B cell (primary cell): ENCODE measurements at regions not wholly inside any gene's neighbourhood (a gene's known extent, or its start where the extent isn't known, plus 50 kb on each side); places are given as distances from the start of the nearest gene placed in this dataset.

Source experiments
- ATAC-seq: fragments of 200-7000 bp; cut with Tn5 transposase; one replicate; pipeline ENCODE4 v1.10.0; 2021; ENCODE audit warnings: low read depth, mild to moderate bottlenecking, moderate number of reproducible peaks, moderate library complexity
- CTCF ChIA-PET: fragments of 350-600 bp; sonication (Branson Sonifier 250); formaldehyde crosslinking; loops from one replicate; lab custom pipeline; 2021; ENCODE audit warnings: antibody characterized with exemption, inconsistent platforms; lab: Charles Lee
- POLR2A ChIA-PET: fragments of 350-600 bp; sonication (Branson Sonifier 250); formaldehyde crosslinking; loops from one replicate; lab custom pipeline; 2021; ENCODE audit warnings: antibody characterized with exemption; lab: Charles Lee
- DNase-seq: peaks from one replicate; pipeline ENCODE4 v3.0.0; 2013
- H2AFZ ChIP-seq: 2 replicates; pipeline ENCODE4 v1.6.1; 2012; ENCODE audit warnings: mild to moderate bottlenecking, low read depth, low read length; ENCODE audit not compliant: insufficient read depth, poor library complexity, severe bottlenecking
- H3K27ac ChIP-seq, 2 donors: 1 replicate in 1 of 2; 2 replicates in 1 of 2; pipeline ENCODE4 v1.5.1; 2012 to 2013; ENCODE audit warnings: low read length in 2 of 2, mild to moderate bottlenecking in 2 of 2, moderate library complexity in 1 of 2
- H3K27me3 ChIP-seq, 4 experiments: fragments of 200-600 bp in 1 of 4; sonication (generic) in 1 of 4; replicated peaks in 1 of 4; 1 replicate in 2 of 4; 2 replicates in 2 of 4; pipeline versions ENCODE4 v1.6.1 to v1.7.0; 2013 to 2016; ENCODE audit warnings: low read length in 3 of 4, mild to moderate bottlenecking in 2 of 4, mixed read lengths in 1 of 4, moderate library complexity in 1 of 4; ENCODE audit not compliant: insufficient read depth in 4 of 4, control insufficient read depth in 3 of 4; ENCODE audit errors: control extremely low read depth in 1 of 4
- H3K36me3 ChIP-seq, 2 experiments: replicated peaks in 1 of 2; 1 replicate in 1 of 2; 2 replicates in 1 of 2; pipeline versions ENCODE4 v1.6.1 to v1.7.1; 2013; ENCODE audit warnings: low read length in 1 of 2; ENCODE audit not compliant: insufficient read depth in 2 of 2, control insufficient read depth in 1 of 2; ENCODE audit errors: control extremely low read depth in 1 of 2, extremely low read depth in 1 of 2
- H3K4me1 ChIP-seq, 2 donors: fragments of 200-600 bp in 1 of 2; sonication (generic) in 1 of 2; 1 replicate in 1 of 2; 2 replicates in 1 of 2; pipeline versions ENCODE4 v1.5.1 to v1.6.1; 2013 to 2017; ENCODE audit warnings: low read length in 2 of 2; ENCODE audit not compliant: control insufficient read depth in 2 of 2, insufficient read depth in 2 of 2
- H3K4me2 ChIP-seq: replicated peaks from 2 replicates; pipeline ENCODE3; 2012; ENCODE audit warnings: mild to moderate bottlenecking, low read depth, low read length; ENCODE audit not compliant: poor library complexity, severe bottlenecking
- H3K4me3 ChIP-seq, 5 experiments: fragments of 200-600 bp in 1 of 5; sonication (generic) in 1 of 5; 1 replicate in 3 of 5; 2 replicates in 2 of 5; pipeline versions ENCODE4 v1.5.1 to v1.7.0; 2011 to 2016; ENCODE audit warnings: low read length in 4 of 5, mild to moderate bottlenecking in 4 of 5, low read depth in 2 of 5, control low read depth in 1 of 5, moderate library complexity in 1 of 5; ENCODE audit not compliant: insufficient read depth in 1 of 5; ENCODE audit errors: control extremely low read depth in 1 of 5, extremely low read depth in 1 of 5
- H3K79me2 ChIP-seq: fragments of 200-600 bp; sonication (generic); one replicate; pipeline ENCODE4 v1.6.0; 2016; ENCODE audit warnings: low read length; ENCODE audit not compliant: control insufficient read depth, insufficient read depth
- H3K9ac ChIP-seq: fragments of 200-600 bp; sonication (generic); 2 replicates; pipeline ENCODE4 v1.6.1; 2017; ENCODE audit warnings: mild to moderate bottlenecking, low read length, moderate library complexity
- H3K9me3 ChIP-seq, 3 donors: one replicate each; pipeline versions ENCODE4 v1.6.1 to v1.7.1; 2013; ENCODE audit warnings: low read length in 2 of 3; ENCODE audit not compliant: control insufficient read depth in 2 of 3, insufficient read depth in 1 of 3; ENCODE audit errors: control extremely low read depth in 1 of 3
- H4K20me1 ChIP-seq: 2 replicates; pipeline ENCODE4 v1.6.0; 2012; ENCODE audit warnings: mild to moderate bottlenecking, low read length; ENCODE audit not compliant: insufficient read depth, control insufficient read depth, poor library complexity, severe bottlenecking
- H3K27ac Mint-ChIP-seq: one replicate; pipeline ENCODE4 v1.8.0; 2021; ENCODE audit warnings: mixed read lengths
- H3K27me3 Mint-ChIP-seq: one replicate; pipeline ENCODE4 v1.8.0; 2021; ENCODE audit warnings: mixed read lengths
- H3K4me1 Mint-ChIP-seq: one replicate; pipeline ENCODE4 v1.8.0; 2021; ENCODE audit warnings: mixed read lengths
- H3K4me3 Mint-ChIP-seq: one replicate; pipeline ENCODE4 v1.8.0; 2021; ENCODE audit warnings: mixed read lengths
- H3K9me3 Mint-ChIP-seq: one replicate; pipeline ENCODE4 v1.8.0; 2022; ENCODE audit warnings: mixed read lengths; ENCODE audit not compliant: insufficient read depth
- EZH2 ChIP-seq: IDR thresholded peaks from 2 replicates; pipeline ENCODE4 v1.6.1; 2012; ENCODE audit warnings: borderline replicate concordance, low read depth, mild to moderate bottlenecking, moderate library complexity, low read length; ENCODE audit not compliant: insufficient read depth, poor library complexity, severe bottlenecking
- WGBS: methylation state at CpG from one replicate; pipeline ENCODE4 v1.1.5; 2013; ENCODE audit warnings: missing lambda C conversion rate; ENCODE audit not compliant: insufficient coverage; 5-methylcytosine and 5-hydroxymethylcytosine counted together
- intact Hi-C: fragments of 100-400 bp; cut with micrococcal nuclease; formaldehyde crosslinking; loops from one replicate; pipeline ENCODE4 v1.10.0; 2022
- TF ChIP-seq, protein P1 (sequence below): fragments of 200-600 bp; IDR thresholded peaks from one replicate; pipeline ENCODE4 v1.8.0; 2022; ENCODE audit warnings: antibody characterized with exemption, mild to moderate bottlenecking

DNA sequence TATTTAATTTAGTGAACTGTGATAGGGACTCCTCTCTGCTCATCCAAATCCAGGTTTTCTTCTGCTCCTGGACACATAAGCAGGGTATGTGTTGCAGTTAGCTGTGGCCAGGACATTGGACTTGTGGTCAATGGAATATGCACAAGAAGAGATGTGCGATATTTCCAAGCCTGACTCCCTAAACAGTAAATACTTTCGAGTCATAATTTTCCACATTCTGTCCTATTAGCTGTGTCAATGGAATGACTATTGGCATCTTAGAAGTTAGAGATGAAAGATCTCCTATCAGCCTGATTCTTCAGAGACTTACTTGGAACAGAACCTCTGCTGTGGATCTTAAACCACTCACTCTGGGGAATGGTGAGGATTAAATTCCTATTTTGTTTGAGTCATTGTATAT lies 771.0 kb downstream of the EFNB2 start:
- no peaks in the 10 kb centered on the region for H4K20me1 ChIP-seq
- H3K27me3 Mint-ChIP-seq: no peaks in the 10 kb centered on the region
- H2AFZ ChIP-seq: no peak overlapping the region
- no peak for ATAC-seq
- H3K36me3 ChIP-seq: no peaks in the 10 kb centered on the region
- H3K27me3 ChIP-seq: no peaks in the 10 kb centered on the region
- no peaks in the 10 kb centered on the region for H3K4me1 Mint-ChIP-seq
- ChIA-PET CTCF (interaction anchor here (0.8 kb wide), 1 partner anchor 78 kb away, joined by 3 read pairs; no protein-coding TSS in a partner anchor), POLR2A (no interaction called here)
- TF ChIP-seq EZH2: no peak
- TF ChIP-seq, protein P1, sequence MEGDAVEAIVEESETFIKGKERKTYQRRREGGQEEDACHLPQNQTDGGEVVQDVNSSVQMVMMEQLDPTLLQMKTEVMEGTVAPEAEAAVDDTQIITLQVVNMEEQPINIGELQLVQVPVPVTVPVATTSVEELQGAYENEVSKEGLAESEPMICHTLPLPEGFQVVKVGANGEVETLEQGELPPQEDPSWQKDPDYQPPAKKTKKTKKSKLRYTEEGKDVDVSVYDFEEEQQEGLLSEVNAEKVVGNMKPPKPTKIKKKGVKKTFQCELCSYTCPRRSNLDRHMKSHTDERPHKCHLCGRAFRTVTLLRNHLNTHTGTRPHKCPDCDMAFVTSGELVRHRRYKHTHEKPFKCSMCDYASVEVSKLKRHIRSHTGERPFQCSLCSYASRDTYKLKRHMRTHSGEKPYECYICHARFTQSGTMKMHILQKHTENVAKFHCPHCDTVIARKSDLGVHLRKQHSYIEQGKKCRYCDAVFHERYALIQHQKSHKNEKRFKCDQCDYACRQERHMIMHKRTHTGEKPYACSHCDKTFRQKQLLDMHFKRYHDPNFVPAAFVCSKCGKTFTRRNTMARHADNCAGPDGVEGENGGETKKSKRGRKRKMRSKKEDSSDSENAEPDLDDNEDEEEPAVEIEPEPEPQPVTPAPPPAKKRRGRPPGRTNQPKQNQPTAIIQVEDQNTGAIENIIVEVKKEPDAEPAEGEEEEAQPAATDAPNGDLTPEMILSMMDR: no peak
- no peak overlapping the region for H3K4me3 Mint-ChIP-seq
- no peaks in the 10 kb centered on the region for H3K4me1 ChIP-seq
- H3K9ac ChIP-seq: no peak overlapping the region
- 100% methylated on average over 1 of the region's 2 CpGs for WGBS
- H3K79me2 ChIP-seq: no peaks in the 10 kb centered on the region
- H3K9me3 Mint-ChIP-seq: no peaks in the 10 kb centered on the region
- no peak overlapping the region for H3K4me3 ChIP-seq
- no peak for DNase-seq
- no peak overlapping the region for H3K27ac ChIP-seq
- H3K4me2 ChIP-seq: no peak overlapping the region
- intact Hi-C loops: no loop called here
- H3K27ac Mint-ChIP-seq: no peak overlapping the region
- H3K9me3 ChIP-seq: no peaks in the 10 kb centered on the region

DNA sequence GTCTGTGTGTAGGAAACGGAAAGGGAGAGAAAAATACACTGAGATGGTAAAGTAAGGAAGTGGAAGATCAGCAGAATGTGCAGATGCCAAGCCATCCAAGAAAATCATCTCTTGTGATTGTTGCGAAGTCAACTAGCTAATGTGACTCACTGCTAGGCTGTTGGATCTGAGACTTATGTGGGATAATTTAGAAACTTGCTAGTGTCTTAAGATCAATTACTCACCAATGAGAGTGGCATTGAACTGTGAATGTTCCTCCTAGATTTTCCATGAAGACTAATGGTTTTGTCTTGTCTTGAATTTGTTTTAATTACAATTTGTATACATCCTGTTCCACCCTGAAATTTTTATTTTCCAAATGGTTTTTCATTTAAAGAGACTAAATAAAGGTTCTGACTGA lies 771.6 kb downstream of the EFNB2 start:
- Histone ChIP-seq H3K9ac (no peak overlapping the region), H2AFZ (no peak overlapping the region), H3K4me3 (no peak overlapping the region), H3K36me3 (no peaks in the 10 kb centered on the region), H3K4me2 (no peak overlapping the region), H3K27ac (no peak overlapping the region), H3K9me3 (no peaks in the 10 kb centered on the region), H3K4me1 (no peaks in the 10 kb centered on the region), H4K20me1 (no peaks in the 10 kb centered on the region), H3K27me3 (no peaks in the 10 kb centered on the region), H3K79me2 (no peaks in the 10 kb centered on the region)
- no peak for ATAC-seq
- TF ChIP-seq, protein P1: no peak
- TF ChIP-seq EZH2: no peak
- H3K4me1 Mint-ChIP-seq: no peaks in the 10 kb centered on the region
- POLR2A ChIA-PET: no interaction called here
- H3K9me3 Mint-ChIP-seq: no peaks in the 10 kb centered on the region
- DNase-seq: no peak
- WGBS: 95% methylated on average over 2 of the region's 2 CpGs
- H3K27ac Mint-ChIP-seq: no peak overlapping the region
- no peaks in the 10 kb centered on the region for H3K27me3 Mint-ChIP-seq
- CTCF ChIA-PET: interaction anchor here (0.8 kb wide), 1 partner anchor 77 kb away, joined by 3 read pairs; no protein-coding TSS in a partner anchor
- intact Hi-C loops: no loop called here
- no peak overlapping the region for H3K4me3 Mint-ChIP-seq
